HFF-Myc (cell line): ENCODE measurements at regions not wholly inside any gene's neighbourhood (a gene's known extent, or its start where the extent isn't known, plus 50 kb on each side); places are given as distances from the start of the nearest gene placed in this dataset.
A peak's percentile ranks its signal among the peaks of the same experiment; 100 is the strongest.
"Not testable (repeated sequence)": the region's sequence is repeated elsewhere in the genome, so short reads cannot be mapped to it uniquely, and the experiment has no call there.

Experiments
- DNase-seq: peaks from one replicate; pipeline ENCODE4 v3.0.0-alpha.2; 2011; ENCODE audit warnings: low read depth; ENCODE audit errors: extremely low read depth
- H3K4me3 ChIP-seq: replicated peaks from 2 replicates; pipeline ENCODE4 v1.5.1; 2011; ENCODE audit warnings: low read depth, mild to moderate bottlenecking, control low read depth, low read length
- CTCF ChIP-seq: IDR thresholded peaks from 2 replicates; pipeline ENCODE4 v1.5.1; 2012; ENCODE audit warnings: mild to moderate bottlenecking, low read depth, low read length, control low read depth; ENCODE audit errors: missing control alignments

GRCh38 chr1:120941066-120941465 lies 51.5 kb downstream of the PPIAL4A start:
- DNase-seq, H3K4me3 ChIP-seq: not testable (repeated sequence)

- H3K4me3 ChIP-seq, result peak overlapping the region; percentile 41
- not testable (repeated sequence) for DNase-seq
Measured at GRCh38 chr1:120941836-120942217, 52.3 kb downstream of the PPIAL4A start.

GRCh38 chr1:120942218-120942944 lies 52.8 kb downstream of the PPIAL4A start:
- peak overlapping the region; percentile 41 for H3K4me3 ChIP-seq

GRCh38 chr1:120942945-120943319 lies 53.4 kb downstream of the PPIAL4A start:
- not testable (repeated sequence) for DNase-seq, H3K4me3 ChIP-seq

More at GRCh38 chr1:120942218-120942944, 52.8 kb downstream of the PPIAL4A start:
- peak; percentile 65 for DNase-seq

GRCh38 chr1:120944691-120945090 lies 55.1 kb downstream of the PPIAL4A start:
- H3K4me3 ChIP-seq, DNase-seq: not testable (repeated sequence)

GRCh38 chr1:120945122-120945521 lies 55.6 kb downstream of the PPIAL4A start:
- not testable (repeated sequence) for DNase-seq, H3K4me3 ChIP-seq

GRCh38 chr1:120947114-120947513 lies 57.5 kb downstream of the PPIAL4A start:
- not testable (repeated sequence) for DNase-seq, H3K4me3 ChIP-seq

- not testable (repeated sequence) for H3K4me3 ChIP-seq, DNase-seq
Measured at GRCh38 chr1:120949724-120950123, 60.2 kb downstream of the PPIAL4A start.

GRCh38 chr1:120950633-120951032 lies 61.1 kb downstream of the PPIAL4A start:
- not testable (repeated sequence) for H3K4me3 ChIP-seq, DNase-seq

- DNase-seq, H3K4me3 ChIP-seq: not testable (repeated sequence)
Measured at GRCh38 chr1:120951100-120951499, 61.5 kb downstream of the PPIAL4A start.

GRCh38 chr1:120952207-120952870 lies 62.8 kb downstream of the PPIAL4A start:
- DNase-seq, H3K4me3 ChIP-seq: not testable (repeated sequence)

- not testable (repeated sequence) for H3K4me3 ChIP-seq, DNase-seq
Measured at GRCh38 chr1:120952871-120953265, 63.3 kb downstream of the PPIAL4A start.

- no peak for TF ChIP-seq CTCF
- H3K4me3 ChIP-seq, result no peak overlapping the region
- no peak for DNase-seq
Measured at GRCh38 chr1:120954736-120955135, 65.2 kb downstream of the PPIAL4A start.

- not testable (repeated sequence) for H3K4me3 ChIP-seq, DNase-seq
Measured at GRCh38 chr1:120955961-120956360, 66.4 kb downstream of the PPIAL4A start.

GRCh38 chr1:120966018-120966417 lies 76.4 kb downstream of the PPIAL4A start:
- not testable (repeated sequence) for DNase-seq

GRCh38 chr1:120972863-120973262 lies 83.3 kb downstream of the PPIAL4A start:
- DNase-seq, H3K4me3 ChIP-seq: not testable (repeated sequence)

More at GRCh38 chr1:120966018-120966417, 76.4 kb downstream of the PPIAL4A start:
- H3K4me3 ChIP-seq, result not testable (repeated sequence)

GRCh38 chr1:120973836-120974235 lies 84.3 kb downstream of the PPIAL4A start:
- not testable (repeated sequence) for H3K4me3 ChIP-seq, DNase-seq

GRCh38 chr1:120977279-120977678 lies 87.7 kb downstream of the PPIAL4A start:
- H3K4me3 ChIP-seq, DNase-seq: not testable (repeated sequence)
